ENCODE measurements at regions not wholly inside any gene's neighbourhood (a gene's known extent, or its start where the extent isn't known, plus 50 kb on each side); places are given as distances from the start of the nearest gene placed in this dataset.

GRCh38 chr4:24637173-24637572 lies 52.8 kb upstream of the DHX15 start:
- no peak for DNase-seq (ENCODE audit: low spot score)

- DNase-seq (ENCODE audit: low spot score): no peak
Measured at GRCh38 chr4:24638396-24638875, 54.1 kb upstream of the DHX15 start.

- DNase-seq (ENCODE audit: low spot score): no peak
Measured at GRCh38 chr4:24639714-24640113, 55.4 kb upstream of the DHX15 start.

- DNase-seq (ENCODE audit: low spot score): no peak
Measured at GRCh38 chr4:24640366-24640765, 56.0 kb upstream of the DHX15 start.

- no peak for DNase-seq (ENCODE audit: low spot score)
Measured at GRCh38 chr4:24642981-24643547, 58.7 kb upstream of the DHX15 start.

GRCh38 chr4:24643774-24644520 lies 59.6 kb upstream of the DHX15 start:
- no peak for DNase-seq (ENCODE audit: low spot score)

GRCh38 chr4:24644983-24645764 lies 60.8 kb upstream of the DHX15 start:
- DNase-seq (ENCODE audit: low spot score): no peak

- DNase-seq (ENCODE audit: low spot score): no peak
Measured at GRCh38 chr4:24645765-24646550, 61.6 kb upstream of the DHX15 start.

- no peak for DNase-seq (ENCODE audit: low spot score)
Measured at GRCh38 chr4:24646798-24647460, 62.6 kb upstream of the DHX15 start.

- no peak for DNase-seq (ENCODE audit: low spot score)
Measured at GRCh38 chr4:24650849-24651640, 66.7 kb upstream of the DHX15 start.

GRCh38 chr4:24655326-24655725 lies 71.0 kb upstream of the DHX15 start:
- DNase-seq (ENCODE audit: low spot score): no peak

- DNase-seq (ENCODE audit: low spot score): no peak
Measured at GRCh38 chr4:24655971-24656370, 71.6 kb upstream of the DHX15 start.

GRCh38 chr4:24656906-24657305 lies 72.6 kb upstream of the DHX15 start:
- DNase-seq (ENCODE audit: low spot score): no peak

GRCh38 chr4:24657768-24658617 lies 73.6 kb upstream of the DHX15 start:
- peak; percentile 60 for DNase-seq (ENCODE audit: low spot score)

- DNase-seq (ENCODE audit: low spot score): no peak
Measured at GRCh38 chr4:24659241-24659961, 75.0 kb upstream of the DHX15 start.

GRCh38 chr4:24662056-24662455 lies 77.7 kb upstream of the DHX15 start:
- no peak for DNase-seq (ENCODE audit: low spot score)

GRCh38 chr4:24662542-24662941 lies 78.2 kb upstream of the DHX15 start:
- DNase-seq (ENCODE audit: low spot score): no peak

GRCh38 chr4:24664956-24665355 lies 80.6 kb upstream of the DHX15 start:
- DNase-seq (ENCODE audit: low spot score): no peak

- DNase-seq (ENCODE audit: low spot score): no peak
Measured at GRCh38 chr4:24666316-24666715, 82.0 kb upstream of the DHX15 start.
